HT-29 (cell line): ENCODE measurements at regions not wholly inside any gene's neighbourhood (a gene's known extent, or its start where the extent isn't known, plus 50 kb on each side); places are given as distances from the start of the nearest gene placed in this dataset.

ENCODE experiments used
- DNase-seq: peaks from one replicate; pipeline ENCODE4 v3.0.0-alpha.2; 2015; ENCODE audit warnings: low spot score

GRCh38 chr20:60422848-60423247 lies 464.6 kb downstream of the CDH26 start:
- DNase-seq: no peak

- DNase-seq: no peak
Measured at GRCh38 chr20:60424267-60424902, 466.2 kb downstream of the CDH26 start.

- no peak for DNase-seq
Measured at GRCh38 chr20:60427516-60427915, 469.3 kb downstream of the CDH26 start.

GRCh38 chr20:60428651-60429050 lies 470.4 kb downstream of the CDH26 start:
- no peak for DNase-seq

GRCh38 chr20:60430516-60431001 lies 472.3 kb downstream of the CDH26 start:
- no peak for DNase-seq

GRCh38 chr20:60431349-60431748 lies 473.1 kb downstream of the CDH26 start:
- no peak for DNase-seq

GRCh38 chr20:60437418-60437817 lies 479.2 kb downstream of the CDH26 start:
- no peak for DNase-seq

GRCh38 chr20:60446267-60447111 lies 488.3 kb downstream of the CDH26 start:
- DNase-seq: no peak

GRCh38 chr20:60447703-60448102 lies 489.5 kb downstream of the CDH26 start:
- no peak for DNase-seq

- DNase-seq: no peak
Measured at GRCh38 chr20:60453388-60454246, 495.4 kb downstream of the CDH26 start.

- DNase-seq: no peak
Measured at GRCh38 chr20:60454491-60454890, 496.3 kb downstream of the CDH26 start.

- no peak for DNase-seq
Measured at GRCh38 chr20:60455272-60455671, 497.0 kb downstream of the CDH26 start.

- DNase-seq: no peak
Measured at GRCh38 chr20:60459212-60459611, 501.0 kb downstream of the CDH26 start.

- no peak for DNase-seq
Measured at GRCh38 chr20:60461993-60462392, 503.8 kb downstream of the CDH26 start.

GRCh38 chr20:60463798-60464197 lies 505.6 kb downstream of the CDH26 start:
- DNase-seq: no peak

GRCh38 chr20:60465439-60465838 lies 507.2 kb downstream of the CDH26 start:
- no peak for DNase-seq

GRCh38 chr20:60465993-60466686 lies 507.9 kb downstream of the CDH26 start:
- no peak for DNase-seq

- no peak for DNase-seq
Measured at GRCh38 chr20:60466687-60467022, 508.4 kb downstream of the CDH26 start.

GRCh38 chr20:60467078-60467477 lies 508.9 kb downstream of the CDH26 start:
- DNase-seq: no peak

GRCh38 chr20:60467771-60468170 lies 509.5 kb downstream of the CDH26 start:
- DNase-seq: no peak

GRCh38 chr20:60469829-60470228 lies 511.6 kb downstream of the CDH26 start:
- no peak for DNase-seq

GRCh38 chr20:60470366-60470765 lies 512.1 kb downstream of the CDH26 start:
- no peak for DNase-seq
